GM21737 (cell line): ENCODE measurements at regions not wholly inside any gene's neighbourhood (a gene's known extent, or its start where the extent isn't known, plus 50 kb on each side); places are given as distances from the start of the nearest gene placed in this dataset.

Source experiments
- ATAC-seq: cut with Tn5 transposase; IDR thresholded peaks from one replicate; pipeline ENCODE4 v1.9.1; 2021; ENCODE audit warnings: mild to moderate bottlenecking, moderate library complexity; ENCODE audit not compliant: unreplicated experiment

DNA sequence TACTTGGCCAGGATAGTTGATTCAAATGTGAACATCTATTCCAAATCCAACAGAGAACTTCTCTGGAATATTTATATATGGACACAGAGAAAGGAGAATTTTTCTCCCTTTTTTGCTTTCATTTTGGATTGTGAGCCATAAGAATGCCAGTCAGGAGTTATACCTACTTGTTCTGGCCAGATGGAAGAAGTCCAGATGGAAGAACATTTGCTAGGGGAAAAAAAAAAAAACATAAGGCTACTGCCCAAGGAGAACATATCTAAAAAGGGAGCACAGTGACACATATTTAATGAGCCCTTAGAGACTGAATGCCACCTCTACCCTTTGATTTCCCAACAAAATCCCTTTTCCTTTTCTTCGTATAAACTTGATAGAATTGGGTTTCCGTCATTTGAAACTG is 61.7 kb upstream of the PPP2R2B start:
- no peak for ATAC-seq

DNA sequence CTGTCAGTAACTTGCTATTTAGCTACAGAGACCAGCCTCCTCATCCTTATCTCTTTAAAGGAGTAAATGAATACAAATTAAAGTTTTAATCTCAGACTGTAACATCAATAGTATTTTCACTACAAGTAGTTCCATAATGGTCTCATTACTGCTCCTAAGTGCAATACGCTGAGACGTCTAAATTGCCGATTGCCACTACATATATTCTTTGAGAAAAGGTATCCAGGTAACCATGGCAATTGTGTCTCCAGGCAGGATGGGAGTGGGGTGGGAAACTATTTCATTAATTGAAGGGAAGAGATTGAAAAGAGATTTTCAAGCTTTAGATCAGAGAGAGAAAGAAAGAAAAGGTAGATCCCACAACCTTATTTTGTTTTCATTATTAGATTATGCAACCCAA is 65.5 kb upstream of the PPP2R2B start:
- ATAC-seq: no peak

DNA sequence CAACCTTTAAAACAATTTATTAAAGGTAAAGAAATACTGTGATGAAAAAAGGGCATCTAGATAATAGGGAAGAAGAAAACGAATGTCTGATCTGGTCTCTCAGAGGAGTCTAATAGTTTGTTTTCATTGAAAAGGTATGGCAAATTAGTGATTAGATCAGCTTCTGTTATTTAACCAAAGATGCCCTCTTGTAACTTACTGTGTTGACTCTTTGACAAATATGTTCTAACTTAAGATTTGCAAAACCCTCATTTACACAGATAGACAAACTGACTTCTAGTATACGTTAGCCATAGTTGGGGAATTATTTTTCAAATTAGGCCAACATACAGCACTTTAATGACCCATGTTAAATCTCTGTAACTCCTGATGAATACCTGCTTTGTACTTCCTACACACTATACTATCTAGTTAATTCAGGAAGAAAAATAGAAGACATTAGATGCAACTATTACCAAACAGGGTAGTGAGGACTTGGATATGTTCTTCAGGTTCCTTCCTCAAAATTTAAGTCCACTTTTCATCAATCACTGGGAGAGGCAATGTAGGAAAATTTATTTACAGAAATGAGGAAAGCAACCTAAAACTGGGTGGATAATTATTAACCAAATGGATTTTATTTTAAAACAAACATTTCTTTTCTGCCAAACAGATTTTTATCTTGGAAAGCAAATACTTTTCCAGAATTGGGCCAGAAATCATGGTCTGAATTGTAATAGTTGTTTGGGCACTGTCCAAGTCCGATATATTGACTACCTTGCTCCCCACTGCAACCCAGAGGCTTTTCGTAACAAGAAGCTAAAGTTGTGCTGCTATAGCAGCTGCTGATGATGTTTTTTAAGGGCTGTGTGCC is 66.4 kb upstream of the PPP2R2B start:
- ATAC-seq: no peak

DNA sequence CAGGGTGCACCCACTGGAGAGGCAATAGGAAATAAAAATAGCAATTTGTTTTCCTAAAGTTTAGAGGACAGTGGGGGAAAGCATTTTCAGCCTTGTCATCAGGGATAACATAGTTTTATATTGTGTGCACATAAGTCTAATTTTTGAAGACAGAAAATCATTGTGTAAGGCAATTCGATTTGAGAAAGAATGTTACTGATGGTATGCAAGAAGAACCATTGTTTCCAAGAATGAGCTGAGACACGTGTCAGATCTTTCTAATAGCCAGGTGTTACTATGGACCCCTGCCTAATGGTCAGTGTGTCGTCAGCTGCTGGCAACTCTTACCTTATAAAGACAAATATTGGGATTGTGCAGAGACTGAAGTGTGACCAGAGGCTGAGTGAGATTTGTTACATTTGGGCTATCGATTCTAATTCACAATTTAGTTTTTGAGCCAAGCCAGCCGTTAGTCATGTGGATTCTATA is 67.1 kb upstream of the PPP2R2B start:
- no peak for ATAC-seq

DNA sequence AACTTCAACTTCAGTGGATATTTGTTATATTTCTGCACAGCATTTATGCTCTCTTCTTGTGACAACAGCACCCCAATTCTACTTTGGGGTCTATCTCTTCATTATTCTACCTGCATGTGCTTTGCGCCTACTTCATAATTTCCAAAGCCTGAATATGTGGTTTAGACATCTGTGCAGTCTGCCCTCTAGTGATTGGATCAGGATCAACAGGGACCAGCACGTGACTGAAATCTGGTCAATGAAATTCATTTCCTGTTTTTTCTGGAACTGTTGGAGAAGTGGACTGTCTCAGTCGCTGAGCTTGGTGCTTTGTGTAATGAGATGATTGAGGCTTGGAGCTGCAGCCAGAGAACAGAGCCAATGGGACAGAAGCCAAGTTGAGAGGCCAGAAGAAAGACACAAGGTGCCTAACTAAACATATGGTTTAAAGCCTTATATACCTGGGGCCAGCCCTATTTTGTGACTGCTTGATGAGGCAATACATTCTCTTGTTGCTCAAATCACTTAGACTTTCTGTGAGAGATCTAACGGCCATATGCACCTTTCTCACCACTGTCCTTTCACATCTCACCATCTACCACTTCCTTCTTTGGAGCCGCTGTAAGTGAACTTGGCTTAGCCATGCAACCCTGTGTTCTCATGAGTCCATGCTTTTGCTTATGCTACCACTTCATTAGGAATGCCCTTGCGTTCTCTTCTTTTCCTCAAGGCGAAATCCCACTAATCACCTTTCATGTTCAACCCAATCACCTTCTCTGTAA is 68.8 kb upstream of the PPP2R2B start:
- no peak for ATAC-seq

DNA sequence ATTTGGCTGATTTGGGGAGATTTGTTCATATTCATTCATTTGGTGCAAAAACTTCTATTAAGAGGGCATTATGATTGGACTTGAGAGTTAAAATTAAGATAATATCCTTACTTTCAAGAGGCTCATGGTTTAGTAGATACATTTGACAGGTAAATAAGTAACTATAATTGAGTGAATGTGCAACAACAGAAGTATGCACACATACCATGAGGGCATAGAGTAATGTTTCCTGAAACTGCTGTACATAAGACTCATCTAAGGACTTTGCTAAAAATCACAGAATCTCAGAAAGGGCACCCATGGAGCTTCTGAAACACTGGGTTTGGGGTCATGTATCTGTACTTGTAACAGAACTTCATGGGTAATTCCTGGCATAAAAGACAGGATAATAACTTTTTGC is 70.1 kb upstream of the PPP2R2B start:
- ATAC-seq: no peak

DNA sequence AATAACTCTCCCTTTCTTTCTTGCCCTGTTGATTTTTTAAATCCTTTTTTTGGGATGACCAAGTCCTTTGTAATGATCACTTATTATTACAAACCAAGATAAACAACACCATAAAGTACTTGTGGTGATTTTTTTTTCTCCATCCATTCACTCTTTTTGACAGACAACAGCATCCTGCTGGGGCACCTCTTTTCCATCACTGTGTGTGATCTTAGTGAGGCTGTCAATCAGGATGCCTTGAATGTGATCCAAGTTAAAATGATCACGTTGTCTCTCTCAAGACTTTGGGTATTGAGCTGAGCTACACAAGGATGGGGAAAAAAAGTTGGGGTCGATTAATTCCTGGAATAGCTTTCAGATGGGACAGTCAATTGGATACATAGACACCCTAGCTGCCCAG is 73.6 kb upstream of the PPP2R2B start:
- ATAC-seq: no peak

DNA sequence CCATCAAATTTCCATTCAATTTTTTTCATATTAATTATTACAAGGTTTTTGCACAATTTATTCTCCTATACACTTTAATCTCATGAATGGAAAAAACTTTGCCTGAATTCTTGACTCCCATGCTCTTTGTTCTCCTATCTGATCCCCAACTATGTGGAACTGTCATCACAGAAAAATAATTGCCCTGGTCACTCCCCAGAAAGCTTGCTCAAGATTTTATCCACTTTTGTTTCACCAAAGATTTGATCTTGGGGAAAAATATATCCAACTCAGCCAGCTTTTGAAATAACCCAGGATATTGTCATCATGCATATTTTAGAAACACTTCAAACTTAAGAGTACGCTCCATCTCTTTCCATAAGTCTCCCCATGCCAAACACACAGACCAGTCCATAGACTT is 77.7 kb upstream of the PPP2R2B start:
- no peak for ATAC-seq

DNA sequence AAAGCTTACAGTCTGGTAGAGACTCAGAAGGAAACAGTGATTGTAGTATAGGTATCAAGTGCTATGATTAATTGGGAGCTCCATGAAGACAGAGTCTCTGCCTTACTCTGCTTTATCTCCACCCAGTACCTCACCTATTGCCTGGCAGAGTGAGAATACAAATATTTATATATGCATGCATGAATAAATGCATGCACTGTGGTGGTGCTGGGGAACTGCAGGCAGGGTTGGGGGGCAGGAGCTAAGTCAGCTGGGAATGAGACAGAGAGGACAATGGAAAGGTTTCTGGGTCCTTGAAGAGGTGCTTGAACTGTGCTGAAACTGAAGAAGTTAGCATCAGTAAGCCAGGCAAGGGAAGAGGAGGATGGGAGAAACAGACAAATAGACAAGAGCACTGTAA is 80.8 kb upstream of the PPP2R2B start:
- no peak for ATAC-seq

DNA sequence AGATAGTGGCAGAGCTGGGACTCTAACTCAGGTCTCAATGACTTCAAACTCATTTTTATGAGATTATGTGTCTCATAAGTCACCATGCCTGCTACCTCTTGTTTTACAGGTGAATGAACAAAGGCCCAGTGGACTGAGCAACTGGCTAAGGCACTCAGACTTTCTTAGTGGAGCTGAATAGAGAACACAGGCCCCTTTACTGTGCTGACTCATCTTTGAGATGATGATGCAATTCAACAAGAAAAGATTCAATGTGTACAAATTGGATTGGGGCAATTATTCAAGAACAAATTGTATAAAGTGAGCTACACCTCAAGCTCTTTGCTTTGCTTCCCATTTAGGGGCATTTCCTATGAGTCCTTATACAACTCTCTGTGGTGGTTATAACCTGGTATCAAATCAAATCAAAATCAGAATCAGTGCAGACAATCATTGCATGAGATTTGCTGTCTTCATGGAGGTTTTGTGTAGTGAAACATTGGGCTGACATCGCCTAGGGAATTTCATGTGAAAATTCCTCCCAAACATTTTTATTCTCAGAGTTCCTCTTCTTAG is 84.3 kb upstream of the PPP2R2B start:
- no peak for ATAC-seq

DNA sequence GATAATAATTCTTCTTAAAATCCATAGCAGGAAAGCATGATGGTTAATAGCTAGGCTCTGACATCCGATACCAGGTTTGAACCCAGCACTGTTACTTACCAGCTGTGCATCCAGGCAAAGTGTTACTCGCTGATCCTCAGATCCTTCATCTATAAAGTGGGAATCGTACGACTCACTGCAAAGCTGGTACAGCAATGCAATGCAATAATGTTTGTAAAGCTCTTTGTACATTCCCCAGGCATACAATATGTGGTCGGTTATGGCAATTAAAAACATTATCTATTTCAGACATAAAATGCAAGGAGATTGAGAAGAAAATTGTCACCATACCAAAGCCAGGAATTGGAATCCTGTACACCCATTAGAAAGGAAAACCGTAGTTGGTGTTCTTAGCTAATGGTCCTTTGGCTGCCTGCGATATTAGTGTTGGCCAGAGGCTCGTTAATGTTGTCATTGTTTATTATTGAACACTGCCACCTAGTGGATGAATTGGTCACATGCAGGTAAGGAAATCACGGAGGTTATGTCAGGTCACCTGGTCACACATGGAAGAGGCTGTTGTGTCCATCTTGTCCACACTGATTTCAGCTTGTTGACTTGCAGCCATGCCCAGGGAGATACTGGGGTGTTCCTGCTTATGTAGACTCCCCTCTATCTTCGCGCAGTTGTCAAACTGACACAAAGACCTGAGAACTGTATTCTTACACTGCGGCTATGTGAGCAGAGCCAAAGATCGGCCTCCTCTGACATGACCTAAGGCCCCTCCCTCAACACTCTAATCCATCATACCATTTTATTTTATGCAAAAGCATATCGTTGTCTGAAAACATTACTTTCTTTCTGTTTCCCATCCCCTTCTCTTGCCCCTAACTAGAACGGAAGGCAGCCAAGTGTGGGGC is 87.5 kb upstream of the PPP2R2B start:
- ATAC-seq: peak; percentile 96

DNA sequence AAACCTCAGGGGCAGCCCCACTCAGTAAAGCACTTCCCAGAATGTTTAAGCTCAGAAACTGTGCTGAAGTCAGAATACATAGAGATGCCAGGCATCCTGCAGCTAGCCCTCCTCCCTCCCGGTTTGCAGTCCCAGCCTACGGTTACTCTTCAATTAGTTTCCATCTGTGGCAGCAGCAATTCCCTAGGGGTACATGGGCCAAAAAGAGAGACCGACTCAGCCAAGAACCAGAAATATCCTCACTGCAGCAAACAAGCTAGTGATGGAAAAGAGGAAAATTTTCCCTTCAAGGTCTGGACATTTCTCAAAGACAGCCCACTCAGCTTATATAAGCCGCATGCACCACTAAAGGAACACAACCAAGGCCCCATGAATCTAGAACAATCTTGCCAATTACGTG is 89.1 kb upstream of the PPP2R2B start:
- no peak for ATAC-seq

DNA sequence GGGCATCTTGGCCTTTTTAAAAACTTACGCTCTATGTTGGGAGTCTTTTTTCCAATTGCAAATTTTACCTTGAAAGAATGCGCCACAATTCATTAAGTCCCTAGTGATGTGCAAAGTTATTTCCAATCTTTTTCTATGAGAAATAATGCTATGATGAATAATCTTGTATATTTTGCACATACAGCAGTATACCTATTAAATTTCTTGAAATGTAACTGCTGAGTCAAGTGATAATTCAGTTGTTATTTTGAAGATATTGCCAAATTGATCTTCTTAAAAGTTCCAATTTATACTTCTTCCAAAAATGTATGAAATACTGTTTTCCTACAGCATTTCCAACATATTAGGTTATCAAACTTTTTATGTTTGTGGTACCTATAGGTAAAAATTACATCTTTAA is 92.8 kb upstream of the PPP2R2B start:
- no peak for ATAC-seq

DNA sequence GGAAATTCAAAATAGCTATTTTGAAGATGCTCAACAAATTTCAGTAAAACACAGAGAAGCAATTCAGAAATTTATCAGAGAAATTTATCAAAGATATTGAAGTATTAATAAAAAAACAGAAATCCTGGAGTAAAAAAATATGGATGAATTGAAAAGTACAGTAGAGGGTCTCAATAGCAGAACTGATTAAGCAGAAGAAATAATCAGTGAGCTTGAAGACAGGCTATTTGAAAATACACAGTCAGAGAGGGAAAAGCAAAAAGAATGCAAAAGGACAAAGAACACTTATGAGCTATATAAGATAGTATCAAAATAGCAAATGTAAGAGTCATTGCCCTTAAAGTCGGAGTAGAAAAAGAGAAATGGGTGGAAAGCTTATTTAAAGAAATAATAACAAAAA is 107.9 kb upstream of the PPP2R2B start:
- no peak for ATAC-seq

DNA sequence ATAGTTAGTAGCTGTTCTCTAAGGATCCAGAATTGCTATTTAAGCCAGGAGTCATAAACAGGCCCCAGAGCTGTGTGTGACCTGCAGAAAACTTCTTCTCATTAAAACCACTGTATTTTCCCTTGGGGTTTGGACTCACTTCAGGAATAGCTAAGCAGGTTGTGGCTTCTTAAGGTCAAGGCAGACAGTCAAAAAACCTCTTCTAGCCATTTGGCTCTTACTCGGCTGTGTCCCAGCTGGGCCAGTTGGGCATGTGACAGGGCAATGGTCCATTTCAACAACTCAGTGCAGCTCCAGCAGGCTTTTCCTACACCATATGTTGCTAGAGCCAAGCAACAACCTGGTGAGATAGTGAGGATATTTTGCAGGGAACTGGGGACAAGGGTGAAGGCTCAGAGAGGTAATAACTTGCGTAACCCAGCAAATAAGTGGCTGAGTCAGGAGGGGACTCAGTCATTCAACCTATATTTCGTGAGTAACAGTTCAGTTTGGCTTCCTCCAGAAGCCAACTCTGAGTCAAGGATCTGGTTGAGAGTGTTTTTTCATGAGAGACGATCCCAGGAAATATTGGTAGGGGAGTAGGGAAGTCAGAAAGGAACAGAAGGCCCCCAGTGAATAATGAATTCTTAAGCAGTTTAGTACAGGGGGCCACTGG is 115.4 kb upstream of the PPP2R2B start:
- ATAC-seq: no peak

DNA sequence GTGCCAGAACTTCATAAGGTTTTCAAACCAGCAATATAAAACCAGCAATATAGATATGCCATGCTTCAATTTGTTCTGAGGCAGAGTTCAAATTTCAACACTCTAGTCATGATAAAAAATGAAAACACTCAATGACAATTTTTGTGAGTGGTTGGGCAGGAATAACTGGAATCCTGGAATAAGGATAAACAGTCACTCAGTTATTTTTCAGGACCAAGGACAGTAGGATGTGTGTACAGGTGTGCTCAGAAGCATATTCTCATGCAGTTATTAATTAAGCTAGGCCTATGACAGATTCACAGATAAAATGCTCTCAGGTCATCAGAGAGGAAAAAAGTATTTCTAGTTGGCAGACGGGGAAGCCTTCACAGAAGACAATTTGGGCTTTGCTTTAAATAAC is 117.3 kb upstream of the PPP2R2B start:
- no peak for ATAC-seq

DNA sequence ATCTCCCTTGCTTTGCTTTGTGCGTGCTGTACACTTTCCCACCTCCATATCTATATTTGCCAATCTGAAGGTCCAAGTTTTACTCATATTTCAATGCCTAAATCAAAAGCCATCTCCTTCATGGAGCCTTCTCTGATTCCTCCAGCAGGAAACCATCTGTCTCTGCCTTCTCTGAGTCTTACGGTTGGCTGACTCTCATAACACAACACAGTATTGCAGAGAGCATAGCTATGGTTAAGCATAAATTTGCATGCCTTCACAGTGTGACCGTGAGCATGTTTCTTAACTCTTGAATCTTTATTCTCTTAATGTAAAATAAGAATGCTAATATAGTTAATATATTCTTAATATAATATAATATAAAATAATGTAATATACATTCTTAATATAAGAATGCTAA is 136.8 kb upstream of the PPP2R2B start:
- ATAC-seq: no peak

DNA sequence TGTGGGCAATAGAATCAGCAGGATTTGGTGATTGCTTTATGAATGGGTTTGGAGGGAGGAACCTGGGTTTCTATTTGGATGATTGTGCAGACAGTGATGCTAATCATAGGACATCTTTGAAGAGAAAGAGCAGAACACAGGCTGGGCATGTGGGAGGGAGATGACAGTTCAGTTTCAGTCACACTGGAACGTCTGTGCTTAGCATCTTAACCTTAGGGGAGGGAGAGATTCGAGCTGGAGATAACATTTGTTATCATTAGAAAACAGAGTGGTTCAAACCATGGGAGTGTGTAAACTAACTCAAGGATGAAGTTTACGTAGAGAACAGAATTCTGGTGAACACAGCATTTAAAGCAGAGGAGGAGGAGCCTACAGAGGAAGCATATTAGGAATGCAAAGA is 138.6 kb upstream of the PPP2R2B start:
- no peak for ATAC-seq

DNA sequence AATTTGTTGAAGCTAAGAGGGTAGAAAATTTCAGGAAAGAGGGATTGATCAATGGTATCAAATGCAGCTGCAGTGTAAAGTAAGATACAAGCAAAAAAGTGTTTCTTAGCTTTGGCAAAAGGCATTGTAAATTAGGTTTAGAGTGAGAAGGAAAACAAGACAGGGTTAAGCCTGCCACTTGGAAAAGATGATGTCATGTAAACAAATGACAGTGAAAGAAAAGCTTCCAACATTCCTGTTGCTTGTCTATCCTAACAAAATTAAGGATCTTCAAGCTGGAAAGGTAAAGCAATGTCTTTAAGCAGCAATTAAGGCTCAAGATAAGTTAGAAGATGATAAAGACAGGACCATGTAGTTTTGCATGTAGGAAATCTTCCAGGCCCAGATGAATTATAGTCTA is 139.1 kb upstream of the PPP2R2B start:
- no peak for ATAC-seq

DNA sequence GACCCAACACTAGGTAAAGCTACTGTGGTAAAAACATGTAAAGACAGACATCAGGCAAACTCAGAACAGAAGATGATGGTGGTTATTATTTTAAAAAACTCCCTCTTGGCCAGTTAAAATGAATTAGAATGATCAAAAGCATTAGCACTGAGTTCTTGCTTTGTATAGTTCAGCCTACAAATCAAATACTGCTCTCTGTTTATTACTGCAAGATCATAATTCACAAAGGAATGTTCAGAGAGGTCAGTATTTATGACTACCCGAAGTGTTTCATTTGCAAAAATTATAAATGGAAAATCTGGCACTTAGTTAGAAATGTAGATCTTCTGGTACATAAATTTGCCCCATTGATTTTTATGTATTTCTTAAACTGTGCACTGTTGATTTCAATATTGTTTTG is 140.3 kb upstream of the PPP2R2B start:
- no peak for ATAC-seq
